ENCODE measurements at regions not wholly inside any gene's neighbourhood (a gene's known extent, or its start where the extent isn't known, plus 50 kb on each side); places are given as distances from the start of the nearest gene placed in this dataset.
A peak's percentile ranks its signal among the peaks of the same experiment; 100 is the strongest.

DNA sequence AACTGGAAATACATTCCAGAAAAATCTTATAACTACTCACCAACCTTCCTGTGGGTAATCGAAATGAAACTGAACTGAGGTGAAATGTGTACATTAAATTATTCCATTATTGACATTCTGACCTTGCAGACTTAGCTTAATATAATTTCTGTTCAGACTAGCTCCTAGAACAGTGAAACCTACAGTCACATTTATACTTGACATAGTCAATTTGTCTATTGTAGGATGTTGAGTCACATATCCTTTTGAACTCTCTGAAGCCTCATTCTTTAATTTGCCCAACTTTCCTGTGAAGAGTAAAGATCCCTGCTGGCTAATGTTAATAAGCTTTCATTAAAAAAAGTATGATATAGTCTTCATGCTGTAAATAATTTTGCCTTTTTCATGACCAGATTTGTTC lies 92.0 kb upstream of the SCEL start:
- no peak overlapping the region for H3K27ac ChIP-seq (ENCODE audit: low read depth in 2 of 2, low read length in 2 of 2)
- H3K36me3 ChIP-seq (ENCODE audit: control insufficient read depth in 2 of 3, insufficient read depth in 3 of 3, low read length in 3 of 3), result no peaks in the 10 kb centered on the region
- DNase-seq, result no peak
- no peaks in the 10 kb centered on the region for H3K9me3 ChIP-seq (ENCODE audit: control insufficient read depth in 2 of 3, insufficient read depth in 1 of 3, low read length in 3 of 3)
- TF ChIP-seq, protein P1, sequence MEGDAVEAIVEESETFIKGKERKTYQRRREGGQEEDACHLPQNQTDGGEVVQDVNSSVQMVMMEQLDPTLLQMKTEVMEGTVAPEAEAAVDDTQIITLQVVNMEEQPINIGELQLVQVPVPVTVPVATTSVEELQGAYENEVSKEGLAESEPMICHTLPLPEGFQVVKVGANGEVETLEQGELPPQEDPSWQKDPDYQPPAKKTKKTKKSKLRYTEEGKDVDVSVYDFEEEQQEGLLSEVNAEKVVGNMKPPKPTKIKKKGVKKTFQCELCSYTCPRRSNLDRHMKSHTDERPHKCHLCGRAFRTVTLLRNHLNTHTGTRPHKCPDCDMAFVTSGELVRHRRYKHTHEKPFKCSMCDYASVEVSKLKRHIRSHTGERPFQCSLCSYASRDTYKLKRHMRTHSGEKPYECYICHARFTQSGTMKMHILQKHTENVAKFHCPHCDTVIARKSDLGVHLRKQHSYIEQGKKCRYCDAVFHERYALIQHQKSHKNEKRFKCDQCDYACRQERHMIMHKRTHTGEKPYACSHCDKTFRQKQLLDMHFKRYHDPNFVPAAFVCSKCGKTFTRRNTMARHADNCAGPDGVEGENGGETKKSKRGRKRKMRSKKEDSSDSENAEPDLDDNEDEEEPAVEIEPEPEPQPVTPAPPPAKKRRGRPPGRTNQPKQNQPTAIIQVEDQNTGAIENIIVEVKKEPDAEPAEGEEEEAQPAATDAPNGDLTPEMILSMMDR (IDR thresholded peaks at IDR 0.05; ENCODE audit: borderline replicate concordance, extremely low read depth, insufficient read depth), result no peak
- H3K9ac ChIP-seq (ENCODE audit: low read length in 3 of 3), result no peak overlapping the region
- intact Hi-C loops (cut with DNase I), result no loop called here
- no peak overlapping the region for H3K4me3 ChIP-seq (ENCODE audit: low read length in 3 of 3)
- H3K4me1 ChIP-seq (ENCODE audit: control insufficient read depth in 2 of 3, insufficient read depth in 2 of 3, low read depth in 1 of 3, low read length in 3 of 3), result no peaks in the 10 kb centered on the region
- H3K27me3 ChIP-seq (ENCODE audit: control insufficient read depth, insufficient read depth, low read length), result no peaks in the 10 kb centered on the region
- no peak for FAIRE-seq

DNA sequence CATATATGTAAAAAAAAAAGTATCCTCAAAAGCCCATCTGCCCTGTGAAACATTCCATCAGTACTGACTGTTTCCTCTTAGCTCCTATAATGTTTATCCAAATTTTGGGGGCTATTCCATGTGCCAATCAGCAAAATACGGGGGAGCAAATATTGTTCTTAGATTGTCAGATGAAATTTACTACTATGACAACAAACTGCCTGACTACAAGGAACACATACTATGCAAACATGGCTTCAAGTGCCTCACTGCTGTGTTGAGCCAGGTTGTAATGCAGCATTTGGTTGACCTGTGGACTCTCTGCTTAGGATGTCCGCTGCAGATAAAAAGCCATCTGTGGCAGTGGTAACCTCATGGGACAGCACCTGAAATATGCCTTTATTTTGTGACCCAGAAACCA lies 98.2 kb upstream of the SCEL start:
- no peak overlapping the region for H3K4me3 ChIP-seq (ENCODE audit: low read length in 3 of 3)
- no peaks in the 10 kb centered on the region for H3K9me3 ChIP-seq (ENCODE audit: control insufficient read depth in 2 of 3, insufficient read depth in 1 of 3, low read length in 3 of 3)
- no peaks in the 10 kb centered on the region for H3K36me3 ChIP-seq (ENCODE audit: control insufficient read depth in 2 of 3, insufficient read depth in 3 of 3, low read length in 3 of 3)
- no peaks in the 10 kb centered on the region for H3K4me1 ChIP-seq (ENCODE audit: control insufficient read depth in 2 of 3, insufficient read depth in 2 of 3, low read depth in 1 of 3, low read length in 3 of 3)
- H3K9ac ChIP-seq (ENCODE audit: low read length in 3 of 3), result no peak overlapping the region
- intact Hi-C loops (cut with DNase I), result no loop called here
- TF ChIP-seq, protein P1 (IDR thresholded peaks at IDR 0.05; ENCODE audit: borderline replicate concordance, extremely low read depth, insufficient read depth), result no peak
- DNase-seq (no peak), FAIRE-seq (no peak)
- no peak overlapping the region for H3K27ac ChIP-seq (ENCODE audit: low read depth in 2 of 2, low read length in 2 of 2)
- no peaks in the 10 kb centered on the region for H3K27me3 ChIP-seq (ENCODE audit: control insufficient read depth, insufficient read depth, low read length)

DNA sequence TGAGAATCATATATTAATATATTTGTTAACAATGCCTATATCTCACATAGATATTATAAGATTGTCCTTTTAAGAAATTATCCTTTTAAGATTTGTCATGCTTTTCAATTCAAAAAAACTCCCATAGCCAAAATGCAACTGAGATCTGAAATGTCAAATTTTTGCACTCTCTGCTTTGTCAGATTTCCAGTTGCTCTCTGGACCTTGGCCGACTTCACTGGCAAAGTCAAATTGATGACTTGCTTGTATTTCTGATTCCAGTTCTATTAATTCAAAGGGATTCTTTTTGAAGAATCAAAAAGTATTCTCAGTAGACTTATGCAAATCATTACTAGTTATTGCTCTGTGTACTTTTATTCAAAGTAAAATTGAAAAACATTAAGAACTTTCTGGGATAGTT lies 101.2 kb upstream of the SCEL start:
- H3K27ac ChIP-seq (ENCODE audit: low read depth in 2 of 2, low read length in 2 of 2), result no peak overlapping the region
- DNase-seq (no peak), FAIRE-seq (peak; percentile 76)
- intact Hi-C loops (cut with DNase I), result no loop called here
- no peak overlapping the region for H3K4me3 ChIP-seq (ENCODE audit: low read length in 3 of 3)
- H3K9me3 ChIP-seq (ENCODE audit: control insufficient read depth in 2 of 3, insufficient read depth in 1 of 3, low read length in 3 of 3), result no peaks in the 10 kb centered on the region
- H3K9ac ChIP-seq (ENCODE audit: low read length in 3 of 3), result no peak overlapping the region
- no peaks in the 10 kb centered on the region for H3K4me1 ChIP-seq (ENCODE audit: control insufficient read depth in 2 of 3, insufficient read depth in 2 of 3, low read depth in 1 of 3, low read length in 3 of 3)
- H3K36me3 ChIP-seq (ENCODE audit: control insufficient read depth in 2 of 3, insufficient read depth in 3 of 3, low read length in 3 of 3), result no peaks in the 10 kb centered on the region
- TF ChIP-seq, protein P1 (IDR thresholded peaks at IDR 0.05; ENCODE audit: borderline replicate concordance, extremely low read depth, insufficient read depth), result no peak
- no peaks in the 10 kb centered on the region for H3K27me3 ChIP-seq (ENCODE audit: control insufficient read depth, insufficient read depth, low read length)

DNA sequence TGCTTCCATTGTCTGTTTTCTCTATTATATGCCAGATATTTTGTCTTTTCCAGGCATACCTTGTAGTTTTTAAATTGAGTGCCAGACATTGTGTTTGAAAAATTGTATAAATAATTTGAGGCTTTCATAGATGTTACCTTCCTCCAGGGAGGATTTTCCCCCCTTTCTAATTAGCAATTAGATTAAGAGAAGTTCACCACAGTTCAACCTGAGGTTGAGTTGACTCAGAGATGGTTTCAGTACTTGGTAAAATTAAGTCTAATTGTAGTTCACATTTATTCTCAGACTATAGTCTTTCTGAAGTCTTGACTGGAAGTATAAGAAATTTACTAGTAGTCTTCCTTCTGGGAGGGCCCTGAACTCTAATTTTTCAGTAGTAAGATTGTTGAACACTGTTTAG lies 104.1 kb upstream of the SCEL start:
- no peak overlapping the region for H3K4me3 ChIP-seq (ENCODE audit: low read length in 3 of 3)
- H3K36me3 ChIP-seq (ENCODE audit: control insufficient read depth in 2 of 3, insufficient read depth in 3 of 3, low read length in 3 of 3), result no peaks in the 10 kb centered on the region
- FAIRE-seq, result no peak
- intact Hi-C loops (cut with DNase I), result no loop called here
- H3K9ac ChIP-seq (ENCODE audit: low read length in 3 of 3), result no peak overlapping the region
- H3K4me1 ChIP-seq (ENCODE audit: control insufficient read depth in 2 of 3, insufficient read depth in 2 of 3, low read depth in 1 of 3, low read length in 3 of 3), result no peaks in the 10 kb centered on the region
- H3K27ac ChIP-seq (ENCODE audit: low read depth in 2 of 2, low read length in 2 of 2), result no peak overlapping the region
- H3K9me3 ChIP-seq (ENCODE audit: control insufficient read depth in 2 of 3, insufficient read depth in 1 of 3, low read length in 3 of 3), result no peaks in the 10 kb centered on the region
- TF ChIP-seq, protein P1 (IDR thresholded peaks at IDR 0.05; ENCODE audit: borderline replicate concordance, extremely low read depth, insufficient read depth), result no peak
- no peaks in the 10 kb centered on the region for H3K27me3 ChIP-seq (ENCODE audit: control insufficient read depth, insufficient read depth, low read length)
- DNase-seq, result no peak

All from kidney (tissue), 13 donors.